PC-3 (cell line): ENCODE measurements at regions not wholly inside any gene's neighbourhood (a gene's known extent, or its start where the extent isn't known, plus 50 kb on each side); places are given as distances from the start of the nearest gene placed in this dataset.
"Not testable (repeated sequence)": the region's sequence is repeated elsewhere in the genome, so short reads cannot be mapped to it uniquely, and the experiment has no call there.

Experiments
- EZH2 ChIP-seq: fragments of 300-600 bp; sonication (generic); IDR thresholded peaks from one replicate; pipeline ENCODE4 v1.6.1; 2017; ENCODE audit warnings: antibody characterized with exemption, mild to moderate bottlenecking, low read length; ENCODE audit not compliant: unreplicated experiment
- TF ChIP-seq, protein P1 (sequence below): fragments of 300-600 bp; sonication (generic); conservative IDR thresholded peaks from 2 replicates; pipeline ENCODE4 v1.5.1; 2017; ENCODE audit warnings: antibody characterized with exemption, low read depth, mild to moderate bottlenecking, low read length

DNA sequence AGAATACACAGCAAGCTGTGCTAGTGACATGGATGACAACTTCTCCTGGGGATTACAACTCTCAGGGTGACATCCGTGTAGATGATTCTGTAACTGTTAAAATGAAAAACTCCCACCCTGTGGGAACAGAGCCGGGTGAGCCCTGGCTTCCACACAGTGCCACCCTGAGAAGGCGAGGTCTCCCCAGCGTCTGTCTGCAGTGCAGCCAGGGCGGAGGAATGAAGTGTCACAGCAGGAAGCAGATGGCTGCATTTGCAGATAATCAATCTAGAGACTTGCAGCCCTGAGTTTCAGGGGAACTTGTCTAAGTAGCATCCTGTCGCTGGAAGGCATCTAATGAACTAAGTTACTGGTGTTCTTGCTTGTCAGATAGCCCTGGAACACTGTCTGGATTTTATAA, 56.5 kb upstream of the UNC93A start:
- TF ChIP-seq, protein P1, sequence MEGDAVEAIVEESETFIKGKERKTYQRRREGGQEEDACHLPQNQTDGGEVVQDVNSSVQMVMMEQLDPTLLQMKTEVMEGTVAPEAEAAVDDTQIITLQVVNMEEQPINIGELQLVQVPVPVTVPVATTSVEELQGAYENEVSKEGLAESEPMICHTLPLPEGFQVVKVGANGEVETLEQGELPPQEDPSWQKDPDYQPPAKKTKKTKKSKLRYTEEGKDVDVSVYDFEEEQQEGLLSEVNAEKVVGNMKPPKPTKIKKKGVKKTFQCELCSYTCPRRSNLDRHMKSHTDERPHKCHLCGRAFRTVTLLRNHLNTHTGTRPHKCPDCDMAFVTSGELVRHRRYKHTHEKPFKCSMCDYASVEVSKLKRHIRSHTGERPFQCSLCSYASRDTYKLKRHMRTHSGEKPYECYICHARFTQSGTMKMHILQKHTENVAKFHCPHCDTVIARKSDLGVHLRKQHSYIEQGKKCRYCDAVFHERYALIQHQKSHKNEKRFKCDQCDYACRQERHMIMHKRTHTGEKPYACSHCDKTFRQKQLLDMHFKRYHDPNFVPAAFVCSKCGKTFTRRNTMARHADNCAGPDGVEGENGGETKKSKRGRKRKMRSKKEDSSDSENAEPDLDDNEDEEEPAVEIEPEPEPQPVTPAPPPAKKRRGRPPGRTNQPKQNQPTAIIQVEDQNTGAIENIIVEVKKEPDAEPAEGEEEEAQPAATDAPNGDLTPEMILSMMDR, result not testable (repeated sequence)
- not testable (repeated sequence) for TF ChIP-seq EZH2
